ENCODE measurements at regions not wholly inside any gene's neighbourhood (a gene's known extent, or its start where the extent isn't known, plus 50 kb on each side); places are given as distances from the start of the nearest gene placed in this dataset.

GRCh38 chr11:129644326-129644725 is 171.3 kb upstream of the TMEM45B start:
- no peak for TF ChIP-seq CEBPB (IDR thresholded peaks at IDR 0.05; ENCODE audit: low read depth, low read length)
- TF ChIP-seq CHD1 (IDR thresholded peaks at IDR 0.05; ENCODE audit: low read depth, low read length) = no peak
- no peak for TF ChIP-seq CTCF (conservative IDR thresholded peaks at IDR 0.05; ENCODE audit: low read depth, low read length)
- TF ChIP-seq USF2 (IDR thresholded peaks at IDR 0.05; ENCODE audit: low read depth, low read length) = no peak
- no peak for TF ChIP-seq BHLHE40 (IDR thresholded peaks at IDR 0.05; ENCODE audit: low read depth, low read length)
- no peak for TF ChIP-seq MXI1 (IDR thresholded peaks at IDR 0.05; ENCODE audit: borderline replicate concordance, low read depth, low read length)
- no peak for TF ChIP-seq FOS (IDR thresholded peaks at IDR 0.05; ENCODE audit: low read depth, low read length)
- Histone ChIP-seq H2AFZ (replicated peaks; ENCODE audit: low read length, poor library complexity) (no peak overlapping the region), H3K18ac (ENCODE audit: low read depth, low read length) (no peak overlapping the region), H3K27ac (ENCODE audit: insufficient read depth, low read length) (no peak overlapping the region), H3K23ac (ENCODE audit: low read depth, low read length) (no peak overlapping the region), H2AK9ac (replicated peaks; ENCODE audit: low read depth, low read length, poor library complexity) (no peak overlapping the region), H2BK5ac (ENCODE audit: low read depth, low read length, poor library complexity, severe bottlenecking) (no peak overlapping the region), H3K79me1 (ENCODE audit: low read depth in 1 of 2, low read length in 2 of 2) (no peaks in the 10 kb centered on the region), H3K4me2 (ENCODE audit: low read depth, low read length) (no peak overlapping the region), H3K36me3 (ENCODE audit: control insufficient read depth, insufficient read depth, low read length) (no peaks in the 10 kb centered on the region), H4K8ac (ENCODE audit: low read depth in 2 of 2, low read length in 2 of 2) (no peak overlapping the region), H2AK5ac (ENCODE audit: low read depth, low read length) (no peak overlapping the region), H2BK120ac (ENCODE audit: low read depth, low read length) (no peak overlapping the region), H2BK15ac (ENCODE audit: low read depth, low read length) (no peak overlapping the region), H4K91ac (ENCODE audit: insufficient read depth, low read depth, low read length) (no peak overlapping the region), H3K4ac (ENCODE audit: low read depth, low read length) (no peak overlapping the region), H3K9me3 (ENCODE audit: control insufficient read depth, insufficient read depth, low read length) (no peaks in the 10 kb centered on the region), H3K56ac (ENCODE audit: extremely low read depth, insufficient read depth, low read length) (no peak overlapping the region), H2BK20ac (ENCODE audit: low read depth, low read length) (no peak overlapping the region), H3K4me3 (ENCODE audit: insufficient read depth, low read depth, low read length) (no peak overlapping the region), H3K9ac (ENCODE audit: low read depth, low read length) (no peak overlapping the region), H3K9me1 (ENCODE audit: insufficient read depth, low read length) (peaks cover 4% of the 10 kb centered on the region), H4K5ac (ENCODE audit: low read depth, low read length) (no peak overlapping the region), H3K14ac (replicated peaks; ENCODE audit: low read depth, low read length) (no peak overlapping the region), H3K27me3 (ENCODE audit: control insufficient read depth, insufficient read depth, low read length) (no peaks in the 10 kb centered on the region), H4K20me1 (ENCODE audit: insufficient read depth, low read length) (no peaks in the 10 kb centered on the region), H3K4me1 (ENCODE audit: control insufficient read depth, insufficient read depth, low read length) (peaks cover 6% of the 10 kb centered on the region; the same call in 1 of the 2 replicates)
- dilution Hi-C loops (cut with HindIII; ENCODE audit: low sequenced_read_pairs, unreplicated experiment) = no loop called here
- CTCF ChIA-PET = no interaction called here
- POLR2A ChIA-PET (ENCODE audit: unreplicated experiment) = no interaction called here
- in situ Hi-C loops (cut with MboI; ENCODE audit: low sequenced_read_pairs) = no loop called here
- BruUV-seq (replicated peaks) = no TSS peak
- ATAC-seq (ENCODE audit: low read depth) (no peak), DNase-seq (no peak)
- 100% methylated on average over 1 of the region's 3 CpGs; no CpG with 5 or more reads in 1 of the 2 experiments for WGBS, 2 experiments (ENCODE audit: extremely low coverage in 2 of 2, insufficient read length in 1 of 2)
- intact Hi-C loops (cut with micrococcal nuclease) = no loop called here

Measured in IMR-90 (cell line).